ENCODE measurements at regions not wholly inside any gene's neighbourhood (a gene's known extent, or its start where the extent isn't known, plus 50 kb on each side); places are given as distances from the start of the nearest gene placed in this dataset.

GRCh38 chr5:3357291-3357690 lies 238.3 kb upstream of the IRX1 start:
- TF ChIP-seq CTCF (conservative IDR thresholded peaks at IDR 0.05; ENCODE audit: low read depth in 2 of 2), result no peak
- TF ChIP-seq EZH2 (IDR thresholded peaks at IDR 0.05; ENCODE audit: low read depth, unreplicated experiment), result no peak
- no peak for TF ChIP-seq POLR2AphosphoS5 (IDR thresholded peaks at IDR 0.05; ENCODE audit: low read depth)
- TF ChIP-seq CREB1 (CRISPR knock-in tag; IDR thresholded peaks at IDR 0.05; ENCODE audit: low read depth), result no peak
- no peak for TF ChIP-seq REST (IDR thresholded peaks at IDR 0.05; ENCODE audit: unreplicated experiment)
- no peak for TF ChIP-seq JUNB (IDR thresholded peaks at IDR 0.05; ENCODE audit: unreplicated experiment)
